LNCaP clone FGC (cell line): ENCODE measurements at regions not wholly inside any gene's neighbourhood (a gene's known extent, or its start where the extent isn't known, plus 50 kb on each side); places are given as distances from the start of the nearest gene placed in this dataset.
"Not testable (repeated sequence)": the region's sequence is repeated elsewhere in the genome, so short reads cannot be mapped to it uniquely, and the experiment has no call there.

ENCODE experiments used
- DNase-seq: peaks from one replicate; pipeline ENCODE4 v3.0.0-alpha.2; 2011; ENCODE audit warnings: low read depth
- H3K4me3 ChIP-seq: 2 replicates; pipeline ENCODE4 v1.5.1; 2011; ENCODE audit warnings: mild to moderate bottlenecking, low read depth, low read length, control low read depth
- TF ChIP-seq, protein P1 (sequence below): IDR thresholded peaks from 2 replicates; pipeline ENCODE4 v1.5.1; 2012; ENCODE audit warnings: mild to moderate bottlenecking; ENCODE audit not compliant: control insufficient read depth, insufficient read depth; ENCODE audit errors: extremely low read depth

DNA sequence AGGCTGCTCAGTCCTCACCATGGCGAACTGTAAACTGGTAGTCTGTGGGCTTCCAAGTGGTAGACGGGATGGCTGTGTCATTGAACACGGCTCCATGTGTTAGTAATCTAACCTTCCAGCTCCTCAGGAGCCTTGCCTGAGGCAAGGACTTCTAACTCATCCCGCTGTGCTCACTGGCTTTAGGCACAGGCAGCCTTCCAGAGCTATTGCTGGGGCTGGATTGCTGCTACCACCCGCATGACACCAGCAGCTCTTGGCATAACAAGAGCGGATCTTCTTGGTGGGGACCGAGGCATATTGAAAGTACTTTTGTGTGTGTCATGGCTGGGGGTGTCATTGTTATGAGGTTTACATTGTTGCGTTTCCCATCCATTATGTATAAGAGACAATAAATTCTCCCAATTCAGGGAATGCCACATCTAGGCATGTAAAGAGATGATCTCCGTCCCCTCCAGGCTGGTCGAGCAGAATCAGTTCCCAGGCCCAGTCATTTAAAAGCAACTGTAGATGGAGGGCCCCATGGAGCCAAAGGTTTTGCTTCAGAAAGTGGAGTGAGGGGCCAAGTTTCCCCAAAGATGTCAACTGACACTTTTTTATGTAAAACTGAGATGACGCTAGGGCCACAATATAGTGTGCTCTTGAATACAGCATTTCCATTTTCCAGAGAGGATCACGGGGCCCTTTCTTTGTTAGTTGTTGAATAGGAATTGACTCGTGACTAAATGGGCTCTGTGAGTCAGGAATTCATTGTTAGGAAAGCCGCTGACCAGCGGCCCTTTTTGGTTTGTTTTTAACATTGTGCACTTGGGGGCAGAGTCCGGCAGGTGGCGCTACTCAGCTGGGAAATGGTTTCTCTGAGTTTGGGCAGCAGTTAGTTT is 759.5 kb downstream of the TAF11L14 start:
- TF ChIP-seq, protein P1, sequence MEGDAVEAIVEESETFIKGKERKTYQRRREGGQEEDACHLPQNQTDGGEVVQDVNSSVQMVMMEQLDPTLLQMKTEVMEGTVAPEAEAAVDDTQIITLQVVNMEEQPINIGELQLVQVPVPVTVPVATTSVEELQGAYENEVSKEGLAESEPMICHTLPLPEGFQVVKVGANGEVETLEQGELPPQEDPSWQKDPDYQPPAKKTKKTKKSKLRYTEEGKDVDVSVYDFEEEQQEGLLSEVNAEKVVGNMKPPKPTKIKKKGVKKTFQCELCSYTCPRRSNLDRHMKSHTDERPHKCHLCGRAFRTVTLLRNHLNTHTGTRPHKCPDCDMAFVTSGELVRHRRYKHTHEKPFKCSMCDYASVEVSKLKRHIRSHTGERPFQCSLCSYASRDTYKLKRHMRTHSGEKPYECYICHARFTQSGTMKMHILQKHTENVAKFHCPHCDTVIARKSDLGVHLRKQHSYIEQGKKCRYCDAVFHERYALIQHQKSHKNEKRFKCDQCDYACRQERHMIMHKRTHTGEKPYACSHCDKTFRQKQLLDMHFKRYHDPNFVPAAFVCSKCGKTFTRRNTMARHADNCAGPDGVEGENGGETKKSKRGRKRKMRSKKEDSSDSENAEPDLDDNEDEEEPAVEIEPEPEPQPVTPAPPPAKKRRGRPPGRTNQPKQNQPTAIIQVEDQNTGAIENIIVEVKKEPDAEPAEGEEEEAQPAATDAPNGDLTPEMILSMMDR: peak; percentile 86
- H3K4me3 ChIP-seq: no peak overlapping the region

DNA sequence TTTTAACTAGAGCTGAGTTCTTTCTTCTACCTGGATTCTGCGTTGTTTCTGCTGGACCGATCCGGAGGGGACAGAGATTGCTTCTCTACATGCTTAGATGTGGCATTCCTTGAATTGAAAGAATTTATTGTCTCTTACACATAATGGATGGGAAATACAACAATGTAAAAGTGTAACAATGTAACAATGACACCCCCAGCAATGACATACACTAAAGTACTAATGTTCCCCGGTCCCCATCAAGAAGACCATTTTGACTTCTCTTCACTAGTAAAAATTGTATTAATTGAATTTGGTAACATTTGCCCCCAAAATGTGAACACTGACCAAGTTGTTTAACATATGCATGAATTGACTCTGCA is 760.2 kb downstream of the TAF11L14 start:
- TF ChIP-seq, protein P1: no peak
- no peak overlapping the region for H3K4me3 ChIP-seq
- DNase-seq: no peak

More for the DNA sequence above, 759.5 kb downstream of the TAF11L14 start:
- DNase-seq: peak; percentile 2

DNA sequence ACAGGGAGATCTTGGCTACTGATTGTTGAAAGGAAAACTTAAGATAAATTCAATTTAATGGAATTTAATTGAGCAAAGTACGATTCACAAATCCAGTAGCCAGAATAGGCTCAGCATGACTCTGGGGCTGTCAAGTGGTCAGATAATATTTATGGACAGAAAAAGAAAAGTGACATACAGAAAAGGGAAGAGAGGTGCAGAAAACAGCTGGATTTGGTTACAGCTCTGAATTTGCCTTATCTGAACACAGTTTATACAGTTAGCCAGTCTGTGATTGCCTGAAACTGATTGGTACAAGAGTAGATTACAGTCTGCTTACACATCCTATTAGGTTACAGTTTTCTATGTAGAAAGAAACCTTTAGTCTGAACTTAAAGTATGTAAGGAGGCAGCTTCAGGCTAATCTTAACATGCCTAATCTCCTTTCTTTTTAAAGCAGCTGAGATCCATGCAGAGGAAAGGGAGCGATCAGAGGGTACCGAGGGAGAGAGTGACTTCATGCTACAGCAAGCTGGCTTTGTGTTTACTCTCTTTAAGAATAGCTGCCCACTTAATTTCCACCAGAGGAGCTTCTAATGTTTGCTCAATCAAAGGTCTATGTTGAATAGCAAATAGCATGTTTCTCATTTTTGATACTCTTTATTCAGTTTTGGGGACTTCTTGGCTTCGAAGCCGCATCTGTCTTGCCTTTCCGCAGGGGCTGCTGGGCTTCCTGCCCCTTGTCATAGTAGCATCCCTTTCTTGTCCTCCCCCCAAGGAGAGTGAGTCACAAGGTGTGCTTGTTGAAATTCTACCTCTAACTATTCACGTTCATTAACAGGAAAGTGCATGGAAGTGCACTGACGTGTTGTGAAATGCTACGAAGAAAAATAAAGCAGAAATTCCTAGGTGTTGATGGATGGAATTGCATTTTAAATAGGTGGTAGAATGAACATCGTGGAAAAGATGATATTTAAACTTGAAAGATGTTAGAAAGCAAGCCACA is 761.2 kb downstream of the TAF11L14 start:
- TF ChIP-seq, protein P1: no peak
- DNase-seq: no peak
- H3K4me3 ChIP-seq: no peak overlapping the region

DNA sequence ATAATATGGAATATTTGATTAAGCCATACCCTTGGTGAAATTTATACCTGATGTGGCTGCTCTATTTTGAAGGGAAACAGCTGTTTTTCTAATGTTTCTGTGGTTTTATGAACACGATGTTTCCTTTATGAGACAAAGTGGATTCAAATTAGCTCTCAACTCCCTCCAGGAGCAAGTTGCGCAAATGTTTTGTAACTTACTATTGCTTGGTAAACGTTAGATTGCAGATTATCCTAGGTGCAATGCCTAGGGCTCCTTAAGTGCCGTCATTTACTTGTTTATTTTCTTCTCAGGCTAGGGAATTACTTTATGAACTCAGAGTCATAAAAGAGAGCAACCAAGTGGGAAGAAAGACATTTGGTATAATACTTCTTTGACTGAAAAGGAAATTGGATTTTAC is 763.1 kb downstream of the TAF11L14 start:
- DNase-seq: no peak
- no peak overlapping the region for H3K4me3 ChIP-seq
- TF ChIP-seq, protein P1: no peak

DNA sequence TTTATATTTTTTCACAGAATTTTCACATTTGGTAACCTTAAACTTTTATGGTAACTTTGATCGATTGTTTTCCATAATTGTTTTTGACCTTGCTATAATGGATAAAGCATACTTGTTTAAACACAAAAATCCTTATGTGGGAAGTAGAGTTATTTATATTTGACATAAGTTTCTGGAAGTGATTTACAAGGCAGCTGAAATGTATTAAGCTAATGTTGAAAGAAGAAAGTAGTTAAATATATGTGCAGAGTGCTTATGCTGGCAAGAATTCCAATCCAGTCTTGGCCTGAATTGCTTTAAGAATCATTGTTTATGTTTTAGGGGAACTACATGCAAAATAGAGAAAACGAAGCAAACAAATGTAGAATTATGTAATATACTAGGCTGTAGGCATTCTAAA is 763.6 kb downstream of the TAF11L14 start:
- no peak for DNase-seq
- no peak overlapping the region for H3K4me3 ChIP-seq
- TF ChIP-seq, protein P1: no peak

DNA sequence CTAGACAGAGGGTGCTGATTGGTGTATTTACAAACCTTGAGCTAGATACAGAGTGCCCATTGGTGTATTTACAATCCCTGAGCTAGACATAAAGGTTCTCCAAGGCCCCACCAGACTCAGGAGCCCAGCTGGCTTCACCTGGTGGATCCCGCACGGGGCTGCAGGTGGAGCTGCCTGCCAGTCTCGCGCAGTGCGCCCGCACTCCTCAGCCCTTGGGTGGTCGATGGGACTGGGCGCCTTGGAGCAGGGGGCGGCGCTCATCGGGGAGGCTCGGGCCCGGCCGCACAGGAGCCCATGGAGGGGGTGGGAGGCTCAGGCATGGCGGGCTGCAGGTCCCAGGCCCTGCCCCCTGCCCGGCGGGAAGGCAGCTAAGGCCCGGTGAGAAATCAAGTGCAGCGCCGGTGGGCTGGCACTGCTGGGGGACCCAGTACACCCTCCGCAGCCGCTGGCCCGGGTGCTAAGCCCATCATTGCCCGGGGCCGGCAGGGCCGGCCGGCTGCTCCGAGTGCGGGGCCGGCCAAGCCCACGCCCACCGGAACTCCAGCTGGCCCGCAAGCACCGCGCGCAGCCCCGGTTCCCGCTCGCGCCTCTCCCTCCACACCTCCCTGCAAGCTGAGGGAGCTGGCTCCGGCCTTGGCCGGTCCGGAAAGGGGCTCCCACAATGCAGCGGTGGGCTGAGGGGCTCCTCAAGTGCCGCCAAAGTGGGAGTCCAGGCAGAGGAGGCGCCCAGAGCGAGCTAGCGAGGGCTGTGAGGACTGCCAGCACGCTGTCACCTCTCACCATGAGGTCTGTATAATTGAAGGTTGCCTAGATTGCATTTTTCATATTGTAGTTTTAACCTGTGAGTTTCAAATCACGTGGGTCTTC is 765.4 kb downstream of the TAF11L14 start:
- H3K4me3 ChIP-seq: not testable (repeated sequence)

More for the DNA sequence above, 765.4 kb downstream of the TAF11L14 start:
- not testable (repeated sequence) for DNase-seq
